ENCODE measurements at regions not wholly inside any gene's neighbourhood (a gene's known extent, or its start where the extent isn't known, plus 50 kb on each side); places are given as distances from the start of the nearest gene placed in this dataset.

GRCh38 chr6:138559143-138559542 lies 59.8 kb upstream of the NHSL1 start:
- CTCF ChIA-PET, result interaction anchor here (0.8 kb wide), 1 partner anchor 795 kb away, joined by 3 read pairs; no protein-coding TSS in a partner anchor
- H3K27me3 Mint-ChIP-seq (ENCODE audit: low read depth), result no peaks in the 10 kb centered on the region

GRCh38 chr6:138560130-138560860 lies 61.0 kb upstream of the NHSL1 start:
- H3K36me3 Mint-ChIP-seq, result no peaks in the 10 kb centered on the region
- H3K27me3 Mint-ChIP-seq (ENCODE audit: low read depth), result no peaks in the 10 kb centered on the region
- no peak overlapping the region for H3K4me3 Mint-ChIP-seq
- TF ChIP-seq ZBTB21 (CRISPR knock-in tag; IDR thresholded peaks at IDR 0.05; ENCODE audit: borderline replicate concordance), result no peak
- TF ChIP-seq MXD4 (CRISPR knock-in tag; IDR thresholded peaks at IDR 0.05; ENCODE audit: borderline replicate concordance), result no peak
- TF ChIP-seq TEAD4 (CRISPR knock-in tag; IDR thresholded peaks at IDR 0.05), result no peak
- no peak for TF ChIP-seq ZNF121 (CRISPR knock-in tag; IDR thresholded peaks at IDR 0.05)
- TF ChIP-seq STAT6 (CRISPR knock-in tag; conservative IDR thresholded peaks at IDR 0.05; ENCODE audit: low read depth), result no peak
- no peak for TF ChIP-seq ETV6 (CRISPR knock-in tag; IDR thresholded peaks at IDR 0.05)
- no peak for TF ChIP-seq NR3C1 (CRISPR knock-in tag; conservative IDR thresholded peaks at IDR 0.05; ENCODE audit: low read depth)
- TF ChIP-seq ZBTB43 (CRISPR knock-in tag; IDR thresholded peaks at IDR 0.05), result no peak
- TF ChIP-seq ZMAT4 (CRISPR knock-in tag; IDR thresholded peaks at IDR 0.05), result no peak
- TF ChIP-seq AR (CRISPR knock-in tag; IDR thresholded peaks at IDR 0.05), result no peak
- no peak for TF ChIP-seq GRHL2 (CRISPR knock-in tag; IDR thresholded peaks at IDR 0.05; ENCODE audit: insufficient replicate concordance, severe bottlenecking)
- TF ChIP-seq ZNF232 (CRISPR knock-in tag; IDR thresholded peaks at IDR 0.05), result no peak
- no peak for TF ChIP-seq FOXK1 (CRISPR knock-in tag; IDR thresholded peaks at IDR 0.05)
- no peak for TF ChIP-seq ATF1 (CRISPR knock-in tag; IDR thresholded peaks at IDR 0.05)
- no peak for TF ChIP-seq NR2C2 (CRISPR knock-in tag; IDR thresholded peaks at IDR 0.05)
- TF ChIP-seq RORB (CRISPR knock-in tag; IDR thresholded peaks at IDR 0.05), result no peak
- TF ChIP-seq USF1 (CRISPR knock-in tag; IDR thresholded peaks at IDR 0.05), result no peak
- H3K9me3 Mint-ChIP-seq, result no peaks in the 10 kb centered on the region
- CTCF ChIA-PET, result no interaction called here
- DNase-seq (ENCODE audit: low spot score), result no peak
- no peak; the same call in 1 of the 2 replicates for ATAC-seq
- POLR2A ChIA-PET, result no interaction called here
- H3K27ac Mint-ChIP-seq, result peak overlapping the region; percentile 64
- H3K4me1 Mint-ChIP-seq, result peaks cover 50% of the 10 kb centered on the region

More at GRCh38 chr6:138559143-138559542, 59.8 kb upstream of the NHSL1 start:
- no peak overlapping the region for H3K4me3 Mint-ChIP-seq
- DNase-seq (ENCODE audit: low spot score) (no peak), ATAC-seq (no peak)
- H3K36me3 Mint-ChIP-seq, result no peaks in the 10 kb centered on the region
- H3K9me3 Mint-ChIP-seq, result no peaks in the 10 kb centered on the region
- H3K4me1 Mint-ChIP-seq, result peaks cover 60% of the 10 kb centered on the region
- H3K27ac Mint-ChIP-seq, result peak overlapping the region; percentile 68
- POLR2A ChIA-PET, result no interaction called here
- TF ChIP-seq ETV6 (CRISPR knock-in tag; IDR thresholded peaks at IDR 0.05) (no peak), USF2 (CRISPR knock-in tag; IDR thresholded peaks at IDR 0.05) (no peak), NR3C1 (CRISPR knock-in tag; conservative IDR thresholded peaks at IDR 0.05; ENCODE audit: low read depth) (no peak), CREB1 (CRISPR knock-in tag; IDR thresholded peaks at IDR 0.05) (no peak), PREB (CRISPR knock-in tag; IDR thresholded peaks at IDR 0.05; ENCODE audit: borderline replicate concordance) (no peak)

Data from WTC11 (cell line).